IPS-NIHi11 (cell line): ENCODE measurements at regions not wholly inside any gene's neighbourhood (a gene's known extent, or its start where the extent isn't known, plus 50 kb on each side); places are given as distances from the start of the nearest gene placed in this dataset.
"Not testable (repeated sequence)": the region's sequence is repeated elsewhere in the genome, so short reads cannot be mapped to it uniquely, and the experiment has no call there.

Source experiments
- DNase-seq: peaks from one replicate; pipeline ENCODE4 v3.0.0; 2012; ENCODE audit warnings: mixed read lengths, low spot score

DNA sequence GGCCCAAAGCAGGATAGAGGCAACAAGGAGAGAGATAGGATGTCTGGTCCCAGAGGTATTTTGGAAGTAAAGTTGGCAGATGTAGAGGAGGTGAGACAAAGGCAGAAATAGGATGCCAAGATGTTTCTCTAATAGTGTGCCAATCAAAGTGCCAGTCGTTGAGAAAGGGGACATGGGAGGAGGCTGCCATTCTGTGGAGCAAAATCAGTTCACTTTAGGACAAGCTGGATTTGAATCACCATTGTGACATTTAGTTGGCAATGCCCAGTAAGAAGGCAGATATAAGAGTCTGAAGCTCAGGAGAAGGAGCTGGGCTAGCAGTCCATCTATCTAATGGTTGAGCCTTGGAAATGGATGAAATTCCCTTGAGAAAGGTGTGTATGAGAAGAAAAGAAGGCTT is 53.8 kb downstream of the ADRB2 start:
- no peak for DNase-seq

DNA sequence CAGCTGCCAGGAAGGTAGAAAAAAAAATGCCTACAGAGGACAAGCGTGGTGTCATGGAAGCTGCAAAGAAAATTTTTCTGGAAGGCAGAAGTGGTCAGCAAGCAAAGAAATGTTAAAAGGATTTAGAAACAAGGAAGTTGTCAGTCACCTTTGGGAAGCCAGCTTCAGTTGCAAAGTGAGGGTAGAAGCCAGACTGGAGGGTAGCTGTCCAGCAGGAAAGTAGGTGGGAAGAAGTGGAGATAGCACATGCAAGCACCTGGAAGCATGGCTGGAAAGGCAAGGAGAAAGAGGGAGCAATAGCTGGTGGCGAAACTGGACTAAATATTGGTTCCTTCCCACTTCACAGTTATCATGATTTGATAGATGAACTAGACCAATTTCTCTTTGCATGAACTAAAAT is 54.3 kb downstream of the ADRB2 start:
- no peak for DNase-seq

DNA sequence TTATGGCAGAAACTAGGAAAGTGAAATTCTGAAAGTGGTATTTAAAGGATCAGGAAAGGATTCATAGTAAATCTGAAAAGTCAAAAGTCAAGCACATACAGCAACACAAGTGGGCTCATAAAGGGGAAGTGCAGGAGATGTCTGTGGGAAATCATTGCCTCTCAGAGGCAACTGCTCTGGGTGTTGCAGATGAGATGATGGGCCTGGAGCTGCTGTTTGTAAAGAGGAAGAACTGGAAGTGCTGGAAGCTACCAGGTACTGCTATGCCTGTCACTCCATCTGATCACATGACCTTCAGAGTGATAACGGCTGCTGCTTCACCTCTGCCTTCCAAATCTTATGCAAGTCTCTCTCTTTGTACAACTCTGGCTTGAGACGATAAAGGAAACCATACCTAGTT is 55.9 kb downstream of the ADRB2 start:
- DNase-seq = no peak

DNA sequence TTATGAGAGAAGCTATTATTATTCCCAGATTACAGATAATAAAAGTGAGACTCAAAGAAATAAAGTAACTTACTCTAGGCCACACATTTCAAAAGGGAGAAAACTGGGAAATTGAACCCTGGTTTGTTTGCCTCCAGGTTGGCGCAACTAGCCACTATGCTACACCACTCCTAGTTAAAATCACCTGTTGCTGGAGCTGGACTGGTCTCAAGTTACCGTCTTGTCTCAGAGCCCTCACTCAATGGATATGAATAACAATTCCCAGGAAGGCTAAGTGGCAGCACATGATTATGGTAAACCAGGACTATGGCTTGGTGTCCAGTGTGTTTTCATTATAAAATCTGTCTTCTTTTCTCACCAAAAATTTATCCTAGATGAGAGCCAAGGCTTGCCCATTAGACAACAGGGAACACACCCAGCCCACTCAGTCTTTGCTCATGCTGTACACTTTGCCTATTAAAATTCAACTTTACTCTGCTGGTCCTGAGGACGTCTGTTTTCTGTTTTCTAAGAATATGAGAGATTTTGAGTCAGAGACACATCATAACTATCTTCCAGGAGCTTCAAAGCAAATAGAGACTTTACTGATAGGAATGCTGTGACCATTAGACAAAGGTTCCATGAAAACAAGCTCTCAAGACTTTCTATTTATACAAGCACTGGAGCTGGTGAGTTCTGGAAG is 58.1 kb downstream of the ADRB2 start:
- no peak for DNase-seq

DNA sequence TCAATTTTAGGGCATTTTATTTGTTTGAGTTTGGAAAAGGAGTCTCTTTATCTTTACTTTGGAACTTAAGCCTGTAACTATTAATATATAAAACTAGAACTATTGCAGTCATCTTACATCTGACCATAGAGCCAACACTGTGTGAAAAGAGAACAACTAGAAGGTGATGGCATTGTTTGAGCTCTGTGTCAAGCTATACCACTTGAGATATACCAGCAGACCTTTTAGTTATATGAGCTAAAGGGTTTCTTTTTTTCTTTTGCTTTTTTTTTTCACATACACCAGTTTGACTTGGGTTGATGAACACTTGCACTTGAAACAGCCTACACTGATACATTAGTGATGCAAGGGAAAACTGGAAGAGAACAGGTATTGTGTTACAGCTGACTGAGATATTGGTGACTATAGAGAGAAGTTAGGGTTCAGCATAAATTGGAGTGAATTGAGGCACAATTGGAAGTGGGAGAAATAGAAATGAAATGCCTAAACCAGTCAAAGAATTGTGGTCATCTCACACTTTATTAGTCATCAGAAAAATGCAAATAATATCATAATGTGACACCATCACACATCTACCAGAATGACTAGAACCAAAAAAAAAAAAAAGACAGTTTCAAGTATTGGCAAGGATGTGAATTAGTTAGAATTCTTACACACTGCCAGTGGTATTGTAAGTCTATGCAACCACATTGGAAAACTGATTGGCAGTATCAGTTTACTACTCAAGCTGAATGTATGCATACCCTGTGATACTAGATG is 60.9 kb downstream of the ADRB2 start:
- DNase-seq = no peak

DNA sequence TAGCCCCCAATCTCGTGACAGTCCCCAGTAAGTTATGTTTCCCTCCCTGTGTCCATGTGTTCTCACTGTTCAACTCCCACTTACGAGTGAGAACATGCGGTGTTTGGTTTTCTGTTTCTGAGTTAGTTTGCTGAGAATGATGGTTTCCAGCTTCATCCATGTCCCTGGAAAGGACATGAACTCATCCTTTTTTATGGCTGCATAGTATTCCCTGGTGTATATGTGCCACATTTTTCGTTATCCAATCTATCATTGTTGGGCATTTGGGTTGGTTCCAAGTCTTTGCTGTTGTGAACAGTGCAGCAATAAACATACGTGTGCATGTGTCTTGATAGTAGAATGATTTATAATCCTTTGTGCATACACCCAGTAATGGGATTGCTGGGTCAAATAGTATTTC is 63.5 kb downstream of the ADRB2 start:
- not testable (repeated sequence) for DNase-seq

DNA sequence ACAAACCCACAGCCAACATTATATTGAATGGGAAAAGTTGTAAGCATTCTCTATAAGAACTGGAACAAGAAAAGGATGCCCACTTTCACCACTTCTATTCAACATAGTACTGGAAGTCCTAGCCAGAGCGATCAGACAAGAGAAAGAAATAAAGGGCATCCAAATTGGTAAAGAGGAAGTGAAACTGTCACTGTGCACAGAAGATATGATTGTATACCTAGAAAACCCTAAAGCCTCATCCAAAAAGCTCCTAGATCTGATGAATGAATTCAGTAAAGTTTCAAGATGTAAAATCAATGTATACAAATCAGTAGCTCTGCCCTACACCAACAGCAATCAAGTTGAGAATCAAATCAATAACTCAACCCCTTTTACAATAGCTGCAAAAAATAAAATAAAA is 69.0 kb downstream of the ADRB2 start:
- not testable (repeated sequence) for DNase-seq

DNA sequence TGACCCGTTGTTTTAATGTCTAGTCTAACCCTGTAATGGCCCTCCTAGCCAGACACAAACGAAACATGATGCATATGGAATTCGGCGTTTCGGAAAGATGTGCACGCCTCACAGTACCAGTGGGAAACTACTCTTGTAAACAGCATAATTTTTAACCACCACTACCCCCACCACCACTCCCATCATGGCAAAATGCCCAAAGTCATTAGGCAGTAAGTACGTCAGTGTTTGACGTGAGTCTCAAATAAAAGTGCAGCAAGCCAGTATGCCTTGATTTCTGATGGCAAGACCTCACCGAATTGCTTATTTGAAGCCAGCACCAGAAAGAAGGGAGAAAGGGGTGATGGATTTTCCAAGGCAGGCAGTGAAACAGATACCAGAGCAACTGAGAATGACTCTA is 71.4 kb downstream of the ADRB2 start:
- no peak for DNase-seq

DNA sequence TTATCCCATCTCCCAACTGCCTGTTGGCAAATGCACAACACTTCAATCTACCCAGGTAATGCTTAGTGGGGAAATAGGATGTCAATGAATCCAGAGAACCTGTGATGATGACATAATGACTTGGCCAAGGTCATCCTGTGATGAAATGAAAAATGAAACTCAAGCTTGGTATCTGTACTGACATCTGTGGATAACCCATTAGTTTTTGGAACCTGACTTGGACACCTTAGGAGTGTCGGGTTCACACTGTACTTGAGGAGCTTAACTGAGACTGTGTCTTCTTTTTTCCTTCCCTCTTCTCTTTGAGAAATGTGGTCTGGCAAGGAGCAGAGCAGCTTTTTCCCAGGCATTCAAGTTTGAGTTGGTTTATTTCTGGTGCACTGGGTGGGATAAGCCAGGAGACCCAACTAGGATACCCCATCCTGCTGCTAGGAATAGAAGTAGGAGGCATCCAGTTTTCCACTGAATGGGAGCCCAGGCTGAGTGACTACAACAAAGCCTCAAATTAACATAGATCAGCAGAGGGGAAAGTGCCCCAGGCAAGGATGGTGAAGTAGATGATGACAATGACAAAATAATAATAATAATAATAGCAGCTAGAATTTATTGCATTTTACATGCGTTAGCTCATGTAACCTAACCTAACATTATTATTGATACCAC is 72.1 kb downstream of the ADRB2 start:
- no peak for DNase-seq

DNA sequence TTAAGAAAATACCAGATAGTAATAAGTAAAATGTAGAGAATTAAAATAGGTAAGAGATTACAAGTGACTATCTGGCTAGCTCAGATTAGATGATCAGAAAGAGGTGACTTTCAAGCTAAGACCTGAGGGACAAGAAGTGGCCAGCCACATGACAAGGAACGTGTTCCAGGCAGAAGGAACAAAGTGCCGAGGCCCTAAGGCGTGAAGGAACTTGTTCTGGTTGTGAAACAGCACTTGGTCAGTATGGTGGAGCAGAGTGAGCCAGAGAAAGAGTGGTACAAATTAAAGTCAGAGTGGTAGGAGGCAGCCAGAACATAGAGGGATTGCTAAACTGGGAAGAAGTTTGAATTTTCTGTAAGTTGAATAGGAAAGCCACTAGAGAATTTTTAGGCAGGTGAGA is 73.6 kb downstream of the ADRB2 start:
- DNase-seq = no peak

DNA sequence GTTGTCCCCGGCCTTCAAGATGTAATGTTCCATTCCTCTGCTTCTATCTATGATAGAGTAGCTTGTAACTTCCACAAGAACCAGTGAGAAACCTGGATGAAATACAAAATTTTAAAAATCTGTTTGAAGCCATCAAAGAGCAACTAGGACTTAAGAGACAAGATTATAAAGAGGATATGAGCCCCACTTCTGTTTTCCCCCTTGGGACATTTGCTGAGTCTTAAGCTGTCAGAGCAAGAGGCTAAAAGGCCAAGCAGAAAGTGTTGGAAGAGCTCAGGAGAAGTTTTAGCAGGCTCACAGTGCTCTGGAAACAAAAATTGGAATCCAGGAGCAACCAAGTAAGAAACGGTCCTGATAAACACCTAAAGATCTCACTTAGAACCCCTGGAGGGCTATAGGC is 76.1 kb downstream of the ADRB2 start:
- no peak for DNase-seq

DNA sequence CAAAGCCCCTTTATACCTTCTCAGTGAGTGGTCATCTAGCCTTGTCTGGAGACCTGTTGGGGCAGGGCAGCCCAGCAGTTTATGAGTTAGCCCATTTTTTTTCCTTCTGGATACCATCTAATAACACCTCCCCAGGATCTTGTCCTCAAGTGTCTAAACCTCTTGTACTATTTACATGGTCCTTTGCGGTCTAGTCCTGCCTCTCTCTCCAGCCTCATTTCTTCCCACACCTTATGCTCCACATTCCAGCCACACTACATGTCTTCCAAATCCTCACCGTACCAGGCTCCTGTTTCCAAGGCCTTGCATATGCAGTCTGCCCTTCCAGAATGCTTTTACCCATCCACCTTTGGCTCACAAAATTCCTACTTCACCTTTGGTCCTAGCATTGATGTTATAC is 77.2 kb downstream of the ADRB2 start:
- no peak for DNase-seq

DNA sequence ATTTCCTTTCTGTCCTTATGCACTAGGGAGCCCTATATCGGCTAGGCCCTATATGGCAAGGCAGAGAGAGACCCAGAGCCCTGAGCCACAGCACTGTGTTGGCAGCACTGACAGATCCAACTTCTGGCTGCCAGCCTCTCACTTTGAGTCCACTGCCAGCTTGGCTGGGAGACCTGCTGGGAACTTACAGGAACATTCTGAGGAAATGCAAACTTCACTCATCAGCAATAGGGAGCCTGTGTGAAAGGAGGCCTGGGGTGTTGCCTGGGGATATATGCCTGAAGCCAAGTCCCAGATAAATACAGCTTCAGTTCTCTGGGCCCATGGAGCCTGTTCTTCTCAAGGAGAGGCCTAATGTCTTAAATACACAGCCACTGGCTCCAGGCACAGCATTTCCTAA is 78.0 kb downstream of the ADRB2 start:
- DNase-seq = no peak

DNA sequence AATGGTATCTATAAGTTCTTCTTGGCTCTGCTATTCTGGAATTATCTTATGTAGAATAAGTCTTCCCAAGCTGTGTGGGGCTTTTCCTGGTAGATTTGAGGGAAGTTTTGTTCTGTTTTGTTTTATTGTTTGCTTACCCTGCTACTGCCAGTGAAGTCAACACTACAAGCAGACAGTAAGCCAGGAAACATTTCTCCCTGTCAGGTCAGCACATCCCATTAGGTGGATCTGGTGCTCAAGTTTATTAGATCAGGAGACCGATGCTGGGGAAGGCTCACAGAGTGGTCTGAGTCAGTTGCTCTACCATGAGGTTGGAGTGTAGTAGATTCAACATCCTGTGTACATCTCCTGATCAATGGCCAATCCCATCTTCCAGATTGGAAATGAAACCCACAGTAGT is 79.1 kb downstream of the ADRB2 start:
- no peak for DNase-seq

DNA sequence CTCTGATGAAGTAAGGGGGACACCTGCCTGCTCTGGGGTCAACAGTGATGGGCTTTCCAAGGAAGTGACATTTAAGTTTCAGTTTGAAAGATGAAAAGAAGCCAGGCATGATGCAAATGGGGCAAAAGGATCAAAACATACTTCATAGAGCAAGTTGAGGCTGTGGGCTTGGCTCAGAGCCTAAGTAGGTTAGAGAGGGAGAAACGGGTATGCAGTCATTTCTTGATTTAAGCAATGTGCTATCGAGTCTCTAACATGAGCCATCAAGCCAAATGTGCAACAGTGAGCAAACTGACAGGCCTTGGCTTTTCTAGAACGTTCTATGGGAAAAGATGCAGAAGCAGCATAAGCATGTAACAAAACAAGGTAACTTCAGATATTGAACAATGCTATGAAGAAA is 80.6 kb downstream of the ADRB2 start:
- no peak for DNase-seq

DNA sequence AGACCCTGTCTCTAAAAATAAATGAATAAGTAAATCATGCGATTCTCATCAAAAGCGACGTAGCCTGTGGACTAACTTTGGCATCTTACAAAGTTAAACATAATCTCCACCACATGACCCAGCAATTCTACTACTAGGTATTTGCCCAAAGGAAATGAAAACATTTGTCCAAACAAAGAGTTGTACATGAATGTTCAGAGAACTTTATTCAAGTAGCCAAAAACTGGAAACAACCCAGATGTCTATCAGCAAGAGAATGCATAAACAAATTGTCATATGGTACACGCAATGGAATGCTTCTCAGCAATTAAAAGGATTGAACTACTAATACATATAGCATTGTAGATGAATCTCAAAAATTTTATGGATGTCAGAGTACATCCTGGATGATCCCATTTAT is 82.6 kb downstream of the ADRB2 start:
- no peak for DNase-seq

DNA sequence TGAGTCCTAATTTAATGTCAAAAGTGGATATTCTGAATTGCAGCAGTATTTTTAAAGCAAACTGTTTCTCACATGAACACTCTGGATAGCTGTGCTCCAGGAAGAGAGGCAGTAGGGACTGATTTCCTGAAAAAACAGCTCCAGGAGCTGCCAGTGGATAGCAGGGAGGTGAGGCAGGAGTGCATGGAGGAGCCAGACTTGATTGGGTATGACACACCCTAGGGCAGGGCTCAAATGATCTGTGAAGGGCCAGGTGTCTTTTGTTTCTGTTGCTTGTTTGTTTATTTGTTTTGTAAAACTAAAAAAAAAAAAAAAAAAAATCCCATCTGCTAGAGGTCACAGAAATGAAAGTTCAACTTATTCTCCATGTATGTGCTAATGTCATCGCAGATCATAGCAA is 83.4 kb downstream of the ADRB2 start:
- DNase-seq = no peak

DNA sequence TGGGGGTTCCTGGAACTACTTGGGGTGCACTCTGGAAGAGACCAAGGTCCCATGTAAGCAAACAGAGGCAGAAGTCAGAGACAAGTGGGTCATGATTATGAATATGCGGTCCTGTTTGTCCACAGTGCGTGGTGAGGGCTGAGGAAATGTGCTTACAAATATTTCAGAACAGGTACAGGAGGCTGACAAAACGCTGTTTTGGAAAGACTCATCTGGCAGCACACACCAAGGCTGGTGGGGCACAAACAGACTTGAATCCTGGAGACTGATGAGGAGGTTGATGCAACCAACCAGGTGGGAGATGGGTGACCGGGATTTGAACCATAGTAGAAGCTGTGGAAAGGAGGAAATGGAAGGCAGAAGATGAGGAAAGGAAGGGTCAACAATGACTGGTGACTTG is 83.8 kb downstream of the ADRB2 start:
- no peak for DNase-seq

DNA sequence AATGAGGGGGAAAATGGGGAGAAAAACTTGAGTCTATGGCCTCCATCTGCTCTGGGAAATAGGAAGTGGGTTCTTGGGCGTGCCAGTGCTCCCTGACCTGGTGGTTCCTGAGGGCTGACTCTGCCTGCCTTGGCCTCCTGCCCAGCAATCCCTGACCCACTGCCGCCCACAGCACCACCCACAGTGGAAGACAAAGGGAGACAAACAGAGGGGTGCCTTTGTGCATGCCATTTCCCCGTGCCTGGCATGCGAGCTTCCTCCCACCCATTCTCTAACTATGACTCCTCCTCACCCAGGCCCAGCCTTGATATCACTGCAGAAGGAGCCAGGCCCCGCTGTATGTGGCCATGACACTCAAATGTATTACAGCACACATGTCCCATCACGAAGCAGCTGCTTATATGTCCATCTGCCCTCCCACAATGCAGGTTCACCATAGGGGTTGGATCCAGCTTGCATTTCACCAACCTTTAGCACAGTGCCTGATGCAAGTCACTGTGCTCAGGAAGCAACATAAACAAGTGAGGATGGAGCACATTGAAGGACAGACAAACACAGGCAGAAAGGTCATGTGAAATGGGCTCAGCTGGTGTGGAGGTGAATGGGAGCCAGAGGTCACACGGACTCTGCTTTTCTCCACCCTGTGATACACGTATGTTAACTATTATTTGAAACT is 84.4 kb downstream of the ADRB2 start:
- DNase-seq = peak; percentile 31

DNA sequence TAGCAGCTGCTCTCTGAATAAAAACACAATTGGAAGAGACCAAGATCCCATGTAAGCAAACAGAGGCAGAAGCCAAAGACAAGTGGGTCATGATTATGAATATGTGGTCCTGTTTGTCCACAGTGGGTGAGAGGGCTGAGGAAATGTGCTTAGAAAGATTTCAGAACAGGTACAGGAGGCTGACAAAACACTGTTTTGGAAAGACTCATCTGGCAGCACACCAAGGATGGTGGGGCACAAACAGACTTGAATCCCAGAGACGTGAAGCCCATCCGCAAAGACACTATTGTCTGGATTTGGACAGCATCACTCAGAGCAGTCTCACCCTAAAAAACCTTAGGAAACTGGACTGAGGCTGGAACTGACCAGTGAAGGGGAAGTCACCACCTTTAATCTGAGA is 85.0 kb downstream of the ADRB2 start:
- no peak for DNase-seq

DNA sequence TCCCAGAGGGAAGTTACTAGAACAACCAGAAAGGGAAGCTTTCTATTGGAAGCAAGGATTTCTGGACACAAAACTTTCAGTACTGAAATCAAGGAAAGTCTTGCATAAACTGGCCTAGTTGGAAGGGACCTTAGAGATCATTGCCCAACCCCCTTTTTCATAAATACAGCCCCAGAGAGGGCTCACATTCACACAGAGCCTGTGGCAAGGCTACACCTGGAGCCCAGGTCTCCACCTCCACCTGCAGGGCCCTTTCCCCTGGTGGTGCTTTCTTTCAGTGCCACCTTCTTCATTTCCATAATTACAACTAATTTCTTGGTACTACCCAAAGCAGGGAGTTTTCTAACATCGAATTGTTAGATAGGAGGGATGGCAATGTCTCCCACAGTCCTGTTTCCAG is 85.7 kb downstream of the ADRB2 start:
- DNase-seq = no peak

DNA sequence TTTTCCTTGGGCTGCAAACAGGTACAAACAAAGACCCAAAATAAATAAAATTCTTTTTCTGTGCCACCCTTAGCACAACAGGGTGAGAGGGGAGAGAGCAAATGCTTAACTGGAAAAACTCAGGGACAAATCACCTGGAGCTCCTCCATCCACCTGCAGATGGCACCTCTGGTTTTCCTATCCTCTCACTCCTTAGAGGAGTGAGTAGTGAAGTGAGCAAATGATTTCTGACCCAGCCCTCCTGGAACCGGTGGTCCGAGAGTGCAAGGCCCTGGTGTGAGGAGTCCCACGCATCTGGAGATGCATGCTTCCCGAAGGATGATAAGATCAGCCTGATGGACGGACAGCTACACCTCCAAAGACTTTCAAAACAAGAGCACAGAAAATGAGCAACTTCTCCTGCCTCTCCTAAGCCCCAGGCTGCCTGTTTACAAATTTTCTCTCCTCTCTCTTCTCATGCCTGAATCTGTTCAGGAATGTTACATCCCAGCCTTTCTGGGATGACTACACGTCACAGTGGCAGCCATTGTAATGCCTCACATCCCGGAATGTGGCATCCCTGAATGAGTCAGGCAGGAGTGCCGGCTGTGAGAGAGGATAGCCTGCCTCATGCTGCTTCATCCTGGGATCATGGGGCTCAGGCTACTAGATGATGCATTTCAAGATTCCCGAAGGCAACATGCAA is 86.4 kb downstream of the ADRB2 start:
- peak; percentile 74 for DNase-seq
